Sigmoid colon (tissue), 4 donors: ENCODE measurements at regions not wholly inside any gene's neighbourhood (a gene's known extent, or its start where the extent isn't known, plus 50 kb on each side); places are given as distances from the start of the nearest gene placed in this dataset.

Source experiments
- EP300 ChIP-seq, 4 donors: sonication (generic); formaldehyde crosslinking; IDR thresholded peaks; one replicate each; pipeline ENCODE4 v1.6.1; 2017; ENCODE audit warnings: antibody characterized with exemption in 4 of 4
- POLR2A ChIP-seq, 2 donors: fragments of 450-650 bp; IDR thresholded peaks; one replicate each; pipeline ENCODE4 v1.6.1; 2016; ENCODE audit warnings: antibody characterized with exemption in 2 of 2, mild to moderate bottlenecking in 2 of 2, moderate library complexity in 2 of 2
- POLR2AphosphoS5 ChIP-seq, 4 donors: sonication (generic); formaldehyde crosslinking; IDR thresholded peaks; one replicate each; pipeline ENCODE4 v1.6.1; 2017; ENCODE audit warnings: antibody characterized with exemption in 4 of 4
- TF ChIP-seq, protein P1 (sequence below), 4 experiments: fragments of 450-650 bp in 3 of 4; fragments of 200-600 bp in 1 of 4; IDR thresholded peaks; one replicate each; pipeline ENCODE4 v1.5.1; 2016 to 2019; ENCODE audit warnings: antibody characterized with exemption in 4 of 4, mild to moderate bottlenecking in 3 of 4, moderate library complexity in 2 of 4

DNA sequence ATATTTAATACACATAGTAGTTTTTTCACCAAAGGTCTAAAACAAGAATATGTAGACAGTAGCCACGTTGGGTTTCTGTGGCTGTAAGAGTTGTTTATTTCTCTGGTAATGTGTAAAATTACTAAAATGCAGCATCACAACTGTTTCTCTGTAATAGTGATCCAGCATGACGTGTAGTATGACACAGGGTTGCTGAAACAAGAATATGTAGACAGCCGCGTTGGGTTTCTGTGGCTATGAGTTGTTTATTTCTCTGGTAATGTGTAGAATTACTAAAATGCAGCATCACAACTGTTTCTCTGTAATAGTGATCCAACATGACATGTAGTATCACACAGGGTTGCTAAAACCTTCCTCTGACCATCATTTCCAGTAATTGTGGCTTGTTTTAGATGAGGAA lies 153.6 kb upstream of the ZNF717 start:
- TF ChIP-seq, protein P1, sequence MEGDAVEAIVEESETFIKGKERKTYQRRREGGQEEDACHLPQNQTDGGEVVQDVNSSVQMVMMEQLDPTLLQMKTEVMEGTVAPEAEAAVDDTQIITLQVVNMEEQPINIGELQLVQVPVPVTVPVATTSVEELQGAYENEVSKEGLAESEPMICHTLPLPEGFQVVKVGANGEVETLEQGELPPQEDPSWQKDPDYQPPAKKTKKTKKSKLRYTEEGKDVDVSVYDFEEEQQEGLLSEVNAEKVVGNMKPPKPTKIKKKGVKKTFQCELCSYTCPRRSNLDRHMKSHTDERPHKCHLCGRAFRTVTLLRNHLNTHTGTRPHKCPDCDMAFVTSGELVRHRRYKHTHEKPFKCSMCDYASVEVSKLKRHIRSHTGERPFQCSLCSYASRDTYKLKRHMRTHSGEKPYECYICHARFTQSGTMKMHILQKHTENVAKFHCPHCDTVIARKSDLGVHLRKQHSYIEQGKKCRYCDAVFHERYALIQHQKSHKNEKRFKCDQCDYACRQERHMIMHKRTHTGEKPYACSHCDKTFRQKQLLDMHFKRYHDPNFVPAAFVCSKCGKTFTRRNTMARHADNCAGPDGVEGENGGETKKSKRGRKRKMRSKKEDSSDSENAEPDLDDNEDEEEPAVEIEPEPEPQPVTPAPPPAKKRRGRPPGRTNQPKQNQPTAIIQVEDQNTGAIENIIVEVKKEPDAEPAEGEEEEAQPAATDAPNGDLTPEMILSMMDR (IDR thresholded peaks at IDR 0.05): no peak
- no peak for TF ChIP-seq POLR2AphosphoS5 (IDR thresholded peaks at IDR 0.05)
- no peak for TF ChIP-seq EP300 (IDR thresholded peaks at IDR 0.05)
- TF ChIP-seq POLR2A (IDR thresholded peaks at IDR 0.05): no peak
